Testis (tissue), 2 donors: ENCODE measurements at regions not wholly inside any gene's neighbourhood (a gene's known extent, or its start where the extent isn't known, plus 50 kb on each side); places are given as distances from the start of the nearest gene placed in this dataset.

ENCODE experiments used
- POLR2A ChIP-seq: fragments of 450-650 bp; IDR thresholded peaks from one replicate; pipeline ENCODE4 v1.6.1; 2017; ENCODE audit warnings: antibody characterized with exemption, mild to moderate bottlenecking, moderate library complexity
- TF ChIP-seq, protein P1 (sequence below), 3 experiments: fragments of 450-650 bp in 2 of 3; fragments of 200-600 bp in 1 of 3; sonication (generic) in 1 of 3; IDR thresholded peaks; one replicate each; pipeline ENCODE4 v1.5.1; 2016 to 2019; ENCODE audit warnings: antibody characterized with exemption in 3 of 3, mild to moderate bottlenecking in 2 of 3, moderate library complexity in 1 of 3

DNA sequence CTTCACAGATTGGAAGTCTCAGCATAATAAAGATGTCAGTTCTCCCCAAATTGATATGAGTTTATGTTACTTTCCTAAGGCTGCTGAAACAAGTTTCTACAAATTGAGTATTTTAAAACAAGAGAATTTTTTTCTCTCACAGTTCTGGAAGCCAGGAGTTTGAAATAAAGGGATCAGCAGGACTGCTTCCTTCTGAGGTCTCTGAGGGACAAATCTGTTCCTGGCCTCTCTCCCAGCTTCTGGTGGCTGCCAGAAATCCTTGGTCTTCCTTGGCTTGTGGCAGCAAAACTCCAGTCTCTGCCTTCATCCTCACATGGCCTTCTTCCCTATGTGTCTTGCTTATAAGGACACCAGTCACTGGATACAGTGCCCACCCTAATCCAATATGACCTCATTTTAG lies 136.1 kb downstream of the TFAP2A start:
- TF ChIP-seq, protein P1, sequence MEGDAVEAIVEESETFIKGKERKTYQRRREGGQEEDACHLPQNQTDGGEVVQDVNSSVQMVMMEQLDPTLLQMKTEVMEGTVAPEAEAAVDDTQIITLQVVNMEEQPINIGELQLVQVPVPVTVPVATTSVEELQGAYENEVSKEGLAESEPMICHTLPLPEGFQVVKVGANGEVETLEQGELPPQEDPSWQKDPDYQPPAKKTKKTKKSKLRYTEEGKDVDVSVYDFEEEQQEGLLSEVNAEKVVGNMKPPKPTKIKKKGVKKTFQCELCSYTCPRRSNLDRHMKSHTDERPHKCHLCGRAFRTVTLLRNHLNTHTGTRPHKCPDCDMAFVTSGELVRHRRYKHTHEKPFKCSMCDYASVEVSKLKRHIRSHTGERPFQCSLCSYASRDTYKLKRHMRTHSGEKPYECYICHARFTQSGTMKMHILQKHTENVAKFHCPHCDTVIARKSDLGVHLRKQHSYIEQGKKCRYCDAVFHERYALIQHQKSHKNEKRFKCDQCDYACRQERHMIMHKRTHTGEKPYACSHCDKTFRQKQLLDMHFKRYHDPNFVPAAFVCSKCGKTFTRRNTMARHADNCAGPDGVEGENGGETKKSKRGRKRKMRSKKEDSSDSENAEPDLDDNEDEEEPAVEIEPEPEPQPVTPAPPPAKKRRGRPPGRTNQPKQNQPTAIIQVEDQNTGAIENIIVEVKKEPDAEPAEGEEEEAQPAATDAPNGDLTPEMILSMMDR (IDR thresholded peaks at IDR 0.05): no peak
- no peak for TF ChIP-seq POLR2A
